Epithelial cell of esophagus (primary cell): ENCODE measurements at regions not wholly inside any gene's neighbourhood (a gene's known extent, or its start where the extent isn't known, plus 50 kb on each side); places are given as distances from the start of the nearest gene placed in this dataset.

Source experiments
- DNase-seq: peaks from one replicate; pipeline ENCODE4 v3.0.0; 2010; ENCODE audit warnings: low read depth
- H3K4me3 ChIP-seq: 2 replicates; pipeline ENCODE4 v1.5.1; 2011; ENCODE audit warnings: mild to moderate bottlenecking, low read length, control low read depth
- CTCF ChIP-seq: IDR thresholded peaks from 2 replicates; pipeline ENCODE4 v1.5.1; 2011; ENCODE audit warnings: low read depth, mild to moderate bottlenecking, low read length, control low read depth, inconsistent platforms; ENCODE audit not compliant: insufficient read depth; ENCODE audit errors: missing control alignments

- DNase-seq = no peak
- H3K4me3 ChIP-seq = no peak overlapping the region
- TF ChIP-seq CTCF = no peak
These were observed 530.2 kb upstream of the CBLB start for GRCh38 chr3:106398891-106399600.

- H3K4me3 ChIP-seq = no peak overlapping the region
- DNase-seq = no peak
- TF ChIP-seq CTCF = no peak
These were observed 530.9 kb upstream of the CBLB start for GRCh38 chr3:106399761-106400160.

GRCh38 chr3:106401666-106402490, 533.1 kb upstream of the CBLB start:
- no peak for TF ChIP-seq CTCF
- peak; percentile 45 for DNase-seq
- no peak overlapping the region for H3K4me3 ChIP-seq

GRCh38 chr3:106403371-106404145, 534.7 kb upstream of the CBLB start:
- DNase-seq = no peak

GRCh38 chr3:106413683-106414082, 544.9 kb upstream of the CBLB start:
- no peak for DNase-seq
- no peak for TF ChIP-seq CTCF
- no peak overlapping the region for H3K4me3 ChIP-seq

More at GRCh38 chr3:106403371-106404145, 534.7 kb upstream of the CBLB start:
- no peak for TF ChIP-seq CTCF
- no peak overlapping the region for H3K4me3 ChIP-seq

GRCh38 chr3:106420628-106421027, 551.8 kb upstream of the CBLB start:
- no peak for TF ChIP-seq CTCF
- no peak for DNase-seq
- no peak overlapping the region for H3K4me3 ChIP-seq
